Common myeloid progenitor, CD34-positive (primary cell): ENCODE measurements at regions not wholly inside any gene's neighbourhood (a gene's known extent, or its start where the extent isn't known, plus 50 kb on each side); places are given as distances from the start of the nearest gene placed in this dataset.

Experiments
- CTCF ChIA-PET: fragments of 350-600 bp; sonication (Branson Sonifier 250); formaldehyde crosslinking; loops from one replicate; lab custom pipeline; 2021; ENCODE audit warnings: antibody characterized with exemption; lab: Charles Lee
- POLR2A ChIA-PET: fragments of 350-600 bp; sonication (Branson Sonifier 250); formaldehyde crosslinking; loops from one replicate; lab custom pipeline; 2021; ENCODE audit warnings: antibody characterized with exemption; lab: Charles Lee
- DNase-seq, 3 donors: peaks; one replicate each; pipeline versions ENCODE4 v3.0.0 to v3.0.0-alpha.2; 2013
- H3K27ac ChIP-seq, 2 experiments: 1 replicate in 1 of 2; 2 replicates in 1 of 2; pipeline ENCODE4 v1.7.0; 2013; ENCODE audit warnings: inconsistent platforms in 2 of 2, low read length in 2 of 2, mild to moderate bottlenecking in 2 of 2, low read depth in 1 of 2, moderate library complexity in 1 of 2; ENCODE audit not compliant: severe bottlenecking in 2 of 2, insufficient read depth in 1 of 2, poor library complexity in 1 of 2
- H3K27me3 ChIP-seq, 5 experiments: replicated peaks in 2 of 5; 1 replicate in 3 of 5; 2 replicates in 2 of 5; pipeline versions ENCODE4 v1.6.1 to v1.7.0; 2013; ENCODE audit warnings: low read length in 4 of 5, mild to moderate bottlenecking in 2 of 5, moderate library complexity in 2 of 5, inconsistent platforms in 1 of 5; ENCODE audit not compliant: insufficient read depth in 5 of 5, control insufficient read depth in 4 of 5
- H3K36me3 ChIP-seq, 4 experiments: 1 replicate in 2 of 4; 2 replicates in 2 of 4; pipeline versions ENCODE4 v1.6.1 to v1.7.0; 2013; ENCODE audit warnings: low read length in 3 of 4, control low read depth in 1 of 4, mild to moderate bottlenecking in 1 of 4; ENCODE audit not compliant: control insufficient read depth in 4 of 4, insufficient read depth in 4 of 4
- H3K4me1 ChIP-seq, 4 experiments: 1 replicate in 3 of 4; 2 replicates in 1 of 4; pipeline versions ENCODE4 v1.6.1 to v1.7.1; 2013; ENCODE audit warnings: low read length in 3 of 4, mild to moderate bottlenecking in 3 of 4, control low read depth in 1 of 4, inconsistent platforms in 1 of 4, moderate library complexity in 1 of 4; ENCODE audit not compliant: control insufficient read depth in 4 of 4, insufficient read depth in 4 of 4; ENCODE audit errors: control extremely low read depth in 1 of 4
- H3K4me3 ChIP-seq, 7 experiments: 1 replicate in 4 of 7; 2 replicates in 3 of 7; pipeline versions ENCODE4 v1.5.1 to v1.7.0; 2013; ENCODE audit warnings: mild to moderate bottlenecking in 7 of 7, low read length in 6 of 7, moderate library complexity in 6 of 7, inconsistent platforms in 2 of 7, low read depth in 2 of 7, control low read depth in 1 of 7; ENCODE audit not compliant: insufficient read depth in 4 of 7, control insufficient read depth in 1 of 7; ENCODE audit errors: extremely low read depth in 1 of 7
- H3K9me3 ChIP-seq, 5 experiments: 1 replicate in 4 of 5; 2 replicates in 1 of 5; pipeline versions ENCODE4 v1.6.1 to v1.7.1; 2013; ENCODE audit warnings: low read length in 4 of 5, mild to moderate bottlenecking in 2 of 5, inconsistent platforms in 1 of 5, low read depth in 1 of 5, moderate library complexity in 1 of 5; ENCODE audit not compliant: control insufficient read depth in 4 of 5, insufficient read depth in 2 of 5; ENCODE audit errors: control extremely low read depth in 1 of 5
- WGBS: methylation state at CpG from one replicate; pipeline ENCODE4 v1.1.5; 2013; ENCODE audit not compliant: insufficient coverage; 5-methylcytosine and 5-hydroxymethylcytosine counted together

DNA sequence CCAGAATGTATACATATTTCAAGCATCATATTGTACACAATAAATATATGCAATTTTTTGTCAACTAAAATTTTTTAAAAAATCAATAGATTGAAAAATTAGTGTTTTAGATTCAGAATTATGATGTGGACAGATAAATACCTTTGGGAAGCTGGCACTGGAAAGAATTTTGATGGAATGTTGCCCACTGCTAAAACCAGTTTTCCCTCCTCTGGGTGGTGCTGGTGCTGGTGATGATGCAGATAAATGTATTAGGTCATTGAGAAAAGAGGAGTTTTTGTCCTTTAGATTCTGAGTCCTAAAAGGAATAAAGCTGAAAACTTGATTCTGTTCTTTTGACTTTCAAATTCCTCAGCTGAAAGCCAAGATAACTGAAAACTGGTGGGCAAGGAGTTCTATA lies 56.0 kb upstream of the SUCLG2 start:
- no peaks in the 10 kb centered on the region for H3K36me3 ChIP-seq
- DNase-seq: no peak
- H3K27ac ChIP-seq: no peak overlapping the region
- no peak overlapping the region for H3K4me3 ChIP-seq
- peaks cover 0 to 2% (median 0%) of the 10 kb centered on the region in 5 experiments for H3K27me3 ChIP-seq
- POLR2A ChIA-PET: no interaction called here
- no peaks in the 10 kb centered on the region for H3K9me3 ChIP-seq
- CTCF ChIA-PET: no interaction called here
- H3K4me1 ChIP-seq: no peaks in the 10 kb centered on the region

DNA sequence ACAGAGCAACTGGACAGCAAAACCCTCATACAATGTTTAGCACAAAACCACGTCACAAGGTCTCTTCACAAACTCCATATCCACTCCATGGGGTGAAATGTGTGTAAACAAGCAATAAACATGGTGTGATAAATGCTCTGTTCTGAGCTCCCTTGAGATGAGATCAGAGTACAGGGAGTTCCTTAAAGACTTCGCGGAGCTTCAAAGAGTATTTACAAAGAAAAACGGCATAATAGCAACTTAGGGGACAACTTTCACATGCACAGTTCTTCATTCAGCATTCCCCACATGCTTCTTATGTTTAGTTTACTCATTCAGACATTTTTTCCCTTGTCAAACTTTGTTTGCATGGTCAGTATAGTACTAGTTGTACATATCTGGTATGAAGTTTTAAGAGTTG lies 52.5 kb upstream of the SUCLG2 start:
- ChIA-PET POLR2A (no interaction called here), CTCF (no interaction called here)
- no peaks in the 10 kb centered on the region for H3K9me3 ChIP-seq
- H3K27ac ChIP-seq: no peak overlapping the region
- DNase-seq: no peak
- H3K4me3 ChIP-seq: no peak overlapping the region
- no peaks in the 10 kb centered on the region for H3K36me3 ChIP-seq
- peaks cover 0 to 4% (median 0%) of the 10 kb centered on the region in 5 experiments for H3K27me3 ChIP-seq
- WGBS: 92% methylated on average over 2 of the region's 4 CpGs
- no peaks in the 10 kb centered on the region for H3K4me1 ChIP-seq

DNA sequence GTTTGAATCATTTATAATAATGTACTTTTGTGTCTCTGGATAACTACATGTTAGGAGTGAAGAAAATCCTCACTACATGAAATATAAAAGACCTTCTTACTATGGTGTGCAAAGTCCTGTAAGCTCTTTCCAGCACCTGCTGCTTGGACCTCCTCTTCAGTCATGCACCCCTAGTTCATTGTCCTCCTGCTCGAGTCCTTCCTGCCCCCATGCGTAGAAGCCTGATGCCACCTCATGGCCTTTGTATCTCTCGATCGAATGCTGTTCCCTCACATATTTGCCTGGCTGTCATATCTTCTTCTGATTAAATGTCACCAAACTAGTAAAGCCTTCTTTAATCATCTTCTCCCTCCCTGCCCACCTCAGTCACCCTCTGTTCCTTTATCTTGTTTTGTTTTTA lies 49.9 kb upstream of the SUCLG2 start:
- WGBS: 87% methylated on average over 4 of the region's 4 CpGs
- ChIA-PET CTCF (interaction anchor here (0.6 kb wide), 1 partner anchor 38 kb away, joined by 3 read pairs; no protein-coding TSS in a partner anchor), POLR2A (interaction anchor here (0.7 kb wide), 1 partner anchor 996 kb away, joined by 5 read pairs; no protein-coding TSS in a partner anchor)
- DNase-seq: no peak
- Histone ChIP-seq H3K27ac (no peak overlapping the region), H3K9me3 (no peaks in the 10 kb centered on the region), H3K27me3 (peaks cover 0 to 4% (median 0%) of the 10 kb centered on the region in 5 experiments), H3K4me1 (no peaks in the 10 kb centered on the region), H3K36me3 (no peaks in the 10 kb centered on the region), H3K4me3 (no peak overlapping the region)
